CD4-positive, alpha-beta T cell treated with Interleukin-17A for 1 hour (primary cell): ENCODE measurements at regions not wholly inside any gene's neighbourhood (a gene's known extent, or its start where the extent isn't known, plus 50 kb on each side); places are given as distances from the start of the nearest gene placed in this dataset.
"Not testable (repeated sequence)": the region's sequence is repeated elsewhere in the genome, so short reads cannot be mapped to it uniquely, and the experiment has no call there.

ENCODE experiments used
- DNase-seq: peaks from one replicate; pipeline ENCODE4 v3.0.0-alpha.2; 2020

DNA sequence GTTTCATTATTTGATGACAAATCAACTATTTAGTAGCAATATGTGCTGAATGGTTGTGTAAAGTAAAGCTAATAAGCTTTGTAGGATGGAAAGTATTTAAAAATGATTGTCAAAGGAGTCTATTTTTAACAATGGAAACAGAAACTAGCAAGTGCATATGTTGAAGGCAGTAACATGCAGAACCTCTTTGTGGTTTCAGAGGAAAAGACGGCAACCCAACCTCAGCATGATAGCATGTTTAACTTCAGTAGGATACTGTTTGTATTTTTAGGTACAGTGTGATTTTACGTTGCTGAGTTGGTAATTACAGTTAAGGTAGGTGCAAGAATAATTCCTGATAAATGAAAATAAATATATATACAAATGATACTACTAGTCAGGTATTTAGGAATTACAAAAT is 545.4 kb downstream of the CDY1 start:
- DNase-seq = not testable (repeated sequence)

DNA sequence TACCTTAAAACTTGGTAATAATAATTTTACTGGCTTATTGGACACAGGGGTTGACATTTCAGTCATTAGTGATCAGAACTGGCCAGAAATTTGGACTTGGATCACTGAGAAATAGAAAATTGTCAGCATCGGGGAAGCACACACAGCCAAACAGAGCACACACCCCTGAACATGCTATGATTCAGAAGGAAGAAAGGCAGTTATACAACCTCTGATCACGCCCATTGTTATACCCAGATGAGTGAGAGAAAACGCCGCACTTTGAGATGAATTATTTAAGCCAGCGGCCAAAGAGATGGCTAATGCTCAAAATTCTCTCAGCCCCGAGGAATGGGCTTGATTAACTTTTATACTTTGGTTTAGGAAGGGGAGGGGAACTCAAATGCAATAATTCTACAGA is 557.4 kb downstream of the CDY1 start:
- not testable (repeated sequence) for DNase-seq

- DNase-seq = not testable (repeated sequence)
Observed at GRCh38 chrY:26224974-26225373, 603.1 kb downstream of the CDY1 start.

DNA sequence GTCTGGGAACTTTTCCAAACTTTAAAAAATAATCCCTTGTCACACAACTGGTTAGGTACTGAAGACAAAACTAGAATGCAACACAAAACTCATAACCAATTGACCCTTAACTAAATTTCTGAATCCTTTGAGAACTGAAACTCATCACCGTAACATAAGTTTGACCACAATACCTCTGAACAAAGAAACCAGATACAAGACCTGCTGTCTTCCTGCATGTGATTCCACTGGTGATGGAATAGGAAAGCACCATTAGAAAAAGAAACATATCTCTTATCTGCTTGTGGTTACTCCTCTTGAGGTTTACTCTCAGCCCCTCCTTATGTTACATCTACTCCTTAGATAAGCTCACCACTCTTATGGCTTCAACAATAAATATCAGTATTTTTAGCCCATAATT is 603.6 kb downstream of the CDY1 start:
- not testable (repeated sequence) for DNase-seq

GRCh38 chrY:26240944-26241343 is 619.0 kb downstream of the CDY1 start:
- not testable (repeated sequence) for DNase-seq

GRCh38 chrY:26254262-26254661 is 632.3 kb downstream of the CDY1 start:
- DNase-seq = not testable (repeated sequence)

DNA sequence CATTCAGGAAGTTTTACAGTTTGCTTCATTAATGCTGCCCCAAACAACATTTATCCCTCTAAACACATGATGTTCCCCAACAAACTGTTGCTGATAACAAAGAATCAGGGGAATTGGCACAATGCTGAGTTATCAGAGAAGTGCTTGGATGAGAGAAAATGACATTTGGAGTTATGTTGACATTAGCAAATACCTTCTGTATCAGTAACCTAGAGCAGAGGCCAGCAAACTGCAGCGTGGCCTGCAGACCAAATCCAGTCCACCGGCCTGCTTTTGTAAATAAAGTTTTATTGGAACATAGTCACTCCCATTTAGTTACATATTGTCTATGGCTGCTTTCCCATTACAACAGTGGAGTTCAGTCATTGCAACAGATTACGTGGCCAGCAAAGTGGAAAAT is 643.5 kb downstream of the CDY1 start:
- DNase-seq = not testable (repeated sequence)

GRCh38 chrY:26268421-26268820 is 646.5 kb downstream of the CDY1 start:
- not testable (repeated sequence) for DNase-seq

GRCh38 chrY:26268934-26269333 is 647.0 kb downstream of the CDY1 start:
- not testable (repeated sequence) for DNase-seq

DNA sequence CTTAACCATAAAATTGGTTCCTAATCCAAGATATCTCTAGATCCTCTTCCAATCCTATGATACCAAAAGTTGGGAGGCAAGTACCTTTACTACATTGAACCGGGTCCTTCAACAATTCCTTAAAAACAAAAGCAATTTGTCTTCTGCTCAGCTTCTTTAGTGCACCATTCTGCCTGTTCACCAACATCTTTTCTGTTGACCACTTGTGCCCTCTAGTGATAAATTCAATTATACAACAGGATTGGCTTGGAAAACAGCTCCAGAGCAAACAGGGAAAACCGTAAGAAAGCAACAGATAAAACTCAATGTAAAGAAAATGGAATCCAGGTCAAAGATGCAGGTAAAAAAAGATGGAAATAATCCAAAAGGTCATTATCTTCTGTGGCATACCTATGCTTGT is 651.2 kb downstream of the CDY1 start:
- DNase-seq = not testable (repeated sequence)

DNA sequence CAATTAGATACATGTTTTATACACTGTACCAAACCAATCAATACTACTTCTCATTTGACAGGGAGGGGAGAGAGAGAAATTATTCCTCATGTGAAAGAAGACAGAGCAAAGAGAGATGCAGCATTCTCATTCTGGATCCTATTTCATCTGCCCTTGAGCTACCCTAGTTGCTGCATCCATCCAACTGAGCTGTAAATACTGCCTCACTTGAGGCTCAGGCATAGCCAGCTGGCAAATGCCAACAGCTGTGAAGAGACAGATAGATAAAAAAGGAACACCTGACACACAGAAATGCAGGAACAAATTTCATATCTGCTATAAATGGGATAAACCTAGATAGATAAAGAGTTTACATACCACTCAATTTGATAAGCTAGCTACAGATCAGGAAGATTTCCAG is 684.1 kb downstream of the CDY1 start:
- not testable (repeated sequence) for DNase-seq

- not testable (repeated sequence) for DNase-seq
Observed at GRCh38 chrY:26306630-26307385, 684.9 kb downstream of the CDY1 start.

GRCh38 chrY:26308308-26308707 is 686.4 kb downstream of the CDY1 start:
- DNase-seq = not testable (repeated sequence)

- DNase-seq = peak; percentile 3
Observed at GRCh38 chrY:26315065-26315464, 693.1 kb downstream of the CDY1 start.

DNA sequence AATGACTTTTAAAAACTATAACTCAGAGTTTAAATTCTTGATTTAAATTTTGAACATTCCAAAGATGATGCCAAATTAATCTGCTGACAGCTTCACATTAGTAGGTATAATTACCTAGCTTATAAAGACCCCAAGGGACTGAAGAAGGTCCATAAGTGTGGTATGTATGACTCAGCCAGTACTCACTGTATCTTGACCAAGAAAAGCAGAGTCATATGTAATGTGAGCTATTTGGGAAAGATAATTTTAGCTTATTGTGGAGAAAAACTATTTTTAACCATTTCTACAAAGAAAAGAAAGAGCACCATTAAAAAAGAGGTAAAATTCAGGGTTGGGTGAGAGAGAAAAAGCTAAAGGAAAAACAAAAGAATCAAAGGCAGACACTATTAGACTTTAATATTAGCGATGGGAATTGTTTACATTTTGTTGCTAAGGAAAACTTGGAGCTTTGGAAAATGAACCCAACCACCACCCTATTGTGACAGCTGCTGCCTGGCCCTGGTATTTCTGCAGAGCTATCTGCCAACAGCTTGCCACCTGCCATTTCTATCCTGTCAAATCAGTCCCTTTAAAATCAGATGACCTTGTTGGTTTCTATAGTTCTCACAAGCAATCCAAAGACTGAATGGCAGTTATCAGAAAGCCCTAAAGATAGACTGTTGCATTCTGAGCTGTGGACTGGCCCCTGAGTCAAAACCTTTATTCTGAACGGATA is 697.7 kb downstream of the CDY1 start:
- not testable (repeated sequence) for DNase-seq

- DNase-seq = not testable (repeated sequence)
Observed at GRCh38 chrY:26322756-26323155, 700.8 kb downstream of the CDY1 start.

GRCh38 chrY:26352931-26353330 is 731.0 kb downstream of the CDY1 start:
- not testable (repeated sequence) for DNase-seq

DNA sequence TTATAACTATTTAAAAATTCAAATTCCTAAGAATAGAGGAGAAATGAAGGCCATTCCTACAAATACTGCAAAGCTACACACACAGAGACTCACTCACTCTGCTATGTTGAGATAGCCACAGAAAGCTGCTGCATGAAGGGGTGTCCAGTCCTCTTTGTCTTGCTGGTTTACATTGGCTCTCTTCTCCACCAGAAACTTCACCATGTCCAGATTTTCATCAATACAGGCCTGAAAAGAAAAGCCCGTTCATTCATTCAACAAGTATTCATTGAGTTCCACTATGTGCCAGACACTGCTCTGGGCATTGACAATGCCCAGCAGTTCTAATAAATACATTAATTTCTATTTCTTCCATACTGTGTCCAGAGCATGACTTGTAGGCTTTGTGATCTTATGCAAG is 732.3 kb downstream of the CDY1 start:
- no peak for DNase-seq

DNA sequence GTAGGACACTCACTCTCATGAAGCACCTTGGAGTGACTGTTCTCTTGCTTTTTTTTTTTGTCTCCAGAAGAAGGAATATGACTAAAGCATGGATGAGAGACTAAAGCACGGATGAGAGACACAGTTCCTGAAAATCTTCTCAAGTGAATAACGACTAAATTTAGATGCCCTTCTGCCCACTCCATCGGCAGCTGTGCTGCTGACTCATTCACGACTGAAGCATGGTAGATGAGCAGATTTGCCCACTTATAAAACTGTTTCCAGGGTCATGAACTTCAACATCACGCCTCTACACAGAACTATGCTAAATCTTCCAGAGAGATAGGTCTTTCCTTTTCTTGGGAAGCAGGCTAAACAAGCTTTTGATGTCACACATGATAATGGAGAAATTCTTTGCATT is 738.0 kb downstream of the CDY1 start:
- not testable (repeated sequence) for DNase-seq

- not testable (repeated sequence) for DNase-seq
Observed at GRCh38 chrY:26360472-26360871, 738.6 kb downstream of the CDY1 start.

- DNase-seq = not testable (repeated sequence)
Observed at GRCh38 chrY:26363442-26363841, 741.5 kb downstream of the CDY1 start.

DNA sequence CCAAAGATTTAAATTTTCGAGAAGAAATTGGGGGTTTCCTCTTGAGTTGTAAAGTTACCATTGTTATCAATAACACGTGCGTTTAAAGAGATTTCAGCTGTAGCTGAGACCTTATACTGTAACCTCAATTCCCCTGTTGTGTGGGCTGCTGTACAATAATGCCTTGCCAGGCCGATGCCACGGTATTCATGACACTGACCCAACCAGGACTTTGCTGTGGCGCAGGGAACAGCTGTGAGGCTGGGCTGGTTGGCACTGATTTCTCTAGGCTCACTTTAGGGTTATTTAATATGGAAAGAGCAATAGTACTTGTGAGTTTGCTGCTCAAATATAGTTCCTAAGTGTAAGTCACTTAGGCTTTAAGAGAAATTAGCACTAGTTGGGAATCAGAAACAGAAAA is 744.2 kb downstream of the CDY1 start:
- DNase-seq = not testable (repeated sequence)

GRCh38 chrY:26372480-26372879 is 750.6 kb downstream of the CDY1 start:
- DNase-seq = not testable (repeated sequence)

DNA sequence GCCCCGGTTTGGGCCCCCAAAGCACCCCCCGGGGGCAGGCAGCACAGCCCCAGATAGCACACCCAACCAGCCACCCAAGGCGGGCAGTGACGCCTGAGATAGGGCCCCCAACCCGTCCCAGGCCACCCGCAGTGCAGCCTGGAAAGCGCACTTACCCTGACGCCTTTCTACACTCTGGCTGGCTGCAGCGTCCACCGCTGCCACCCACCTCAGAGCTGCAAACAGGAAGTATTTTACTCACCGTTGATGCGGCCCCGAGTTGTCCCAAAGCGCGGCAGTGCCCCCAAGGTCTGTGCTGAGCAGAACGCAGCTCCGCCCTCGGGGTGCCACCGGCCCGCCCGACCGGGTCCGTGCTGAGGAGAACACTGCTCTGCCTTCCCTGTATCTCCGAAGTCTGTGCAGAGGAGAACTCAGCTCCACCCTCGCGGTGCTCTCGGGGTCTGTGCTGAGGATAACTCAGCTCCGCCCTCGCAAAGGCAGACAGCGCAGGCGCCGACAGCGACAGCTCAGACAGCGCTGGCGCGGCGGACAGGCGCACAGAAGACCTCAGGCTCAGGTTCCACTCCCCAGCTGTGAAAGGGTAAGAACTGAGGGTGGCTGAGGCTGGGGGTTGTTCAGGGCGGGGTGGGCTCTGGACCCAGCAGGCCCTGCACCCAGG is 786.9 kb downstream of the CDY1 start:
- DNase-seq = no peak
